ENCODE measurements at regions not wholly inside any gene's neighbourhood (a gene's known extent, or its start where the extent isn't known, plus 50 kb on each side); places are given as distances from the start of the nearest gene placed in this dataset.

- dilution Hi-C loops (cut with HindIII; ENCODE audit: low sequenced_read_pairs, unreplicated experiment), result no loop called here
- BruUV-seq (replicated peaks), result no TSS peak
- Histone ChIP-seq H3K56ac (ENCODE audit: extremely low read depth, insufficient read depth, low read length) (no peak overlapping the region), H3K4me1 (ENCODE audit: control insufficient read depth, insufficient read depth, low read length) (no peaks in the 10 kb centered on the region), H3K27me3 (ENCODE audit: control insufficient read depth, insufficient read depth, low read length) (peaks cover 20% of the 10 kb centered on the region), H3K9me1 (ENCODE audit: insufficient read depth, low read length) (no peaks in the 10 kb centered on the region), H3K4me2 (ENCODE audit: low read depth, low read length) (no peak overlapping the region), H3K27ac (ENCODE audit: insufficient read depth, low read length) (no peak overlapping the region), H3K18ac (ENCODE audit: low read depth, low read length) (no peak overlapping the region), H2AK9ac (replicated peaks; ENCODE audit: low read depth, low read length, poor library complexity) (no peak overlapping the region), H2BK15ac (ENCODE audit: low read depth, low read length) (no peak overlapping the region), H3K4me3 (ENCODE audit: insufficient read depth, low read depth, low read length) (no peak overlapping the region), H3K14ac (replicated peaks; ENCODE audit: low read depth, low read length) (no peak overlapping the region), H4K8ac (ENCODE audit: low read depth in 2 of 2, low read length in 2 of 2) (no peak overlapping the region), H3K9ac (ENCODE audit: low read depth, low read length) (no peak overlapping the region), H2AK5ac (ENCODE audit: low read depth, low read length) (no peak overlapping the region), H3K9me3 (ENCODE audit: control insufficient read depth, insufficient read depth, low read length) (peaks cover 1% of the 10 kb centered on the region; the same call in 1 of the 2 replicates), H2BK120ac (ENCODE audit: low read depth, low read length) (no peak overlapping the region), H4K91ac (ENCODE audit: insufficient read depth, low read depth, low read length) (no peak overlapping the region), H2BK5ac (ENCODE audit: low read depth, low read length, poor library complexity, severe bottlenecking) (no peak overlapping the region), H3K36me3 (ENCODE audit: control insufficient read depth, insufficient read depth, low read length) (no peaks in the 10 kb centered on the region), H2AFZ (replicated peaks; ENCODE audit: low read length, poor library complexity) (no peak overlapping the region), H3K79me1 (ENCODE audit: low read depth in 1 of 2, low read length in 2 of 2) (no peaks in the 10 kb centered on the region), H3K4ac (ENCODE audit: low read depth, low read length) (no peak overlapping the region), H2BK20ac (ENCODE audit: low read depth, low read length) (no peak overlapping the region), H3K23ac (ENCODE audit: low read depth, low read length) (no peak overlapping the region), H4K20me1 (ENCODE audit: insufficient read depth, low read length) (no peaks in the 10 kb centered on the region), H4K5ac (ENCODE audit: low read depth, low read length) (no peak overlapping the region)
- WGBS, 2 experiments (ENCODE audit: extremely low coverage in 2 of 2, insufficient read length in 1 of 2), result 80% methylated on average over 3 of the region's 15 CpGs; no CpG with 5 or more reads in 1 of the 2 experiments
- TF ChIP-seq NFE2L2 (IDR thresholded peaks at IDR 0.05; ENCODE audit: low read depth, low read length) (no peak), MAZ (IDR thresholded peaks at IDR 0.05; ENCODE audit: borderline replicate concordance, low read depth, low read length) (no peak), RCOR1 (IDR thresholded peaks at IDR 0.05; ENCODE audit: insufficient replicate concordance, low read length) (no peak), MXI1 (IDR thresholded peaks at IDR 0.05; ENCODE audit: borderline replicate concordance, low read depth, low read length) (no peak), POLR2A (IDR thresholded peaks at IDR 0.05; ENCODE audit: low read depth, low read length) (no peak), MAFK (IDR thresholded peaks at IDR 0.05; ENCODE audit: low read depth, low read length) (no peak), RAD21 (IDR thresholded peaks at IDR 0.05; ENCODE audit: low read length) (no peak), RFX5 (IDR thresholded peaks at IDR 0.05; ENCODE audit: low read depth, low read length) (no peak), BHLHE40 (IDR thresholded peaks at IDR 0.05; ENCODE audit: low read depth, low read length) (no peak), USF2 (IDR thresholded peaks at IDR 0.05; ENCODE audit: low read depth, low read length) (no peak), SMC3 (IDR thresholded peaks at IDR 0.05; ENCODE audit: low read depth, low read length) (no peak), CHD1 (IDR thresholded peaks at IDR 0.05; ENCODE audit: low read depth, low read length) (no peak), CEBPB (IDR thresholded peaks at IDR 0.05; ENCODE audit: low read depth, low read length) (no peak), ELK1 (IDR thresholded peaks at IDR 0.05; ENCODE audit: borderline replicate concordance, low read depth, low read length) (no peak), FOS (IDR thresholded peaks at IDR 0.05; ENCODE audit: low read depth, low read length) (no peak)
- TF ChIP-seq, protein P1, sequence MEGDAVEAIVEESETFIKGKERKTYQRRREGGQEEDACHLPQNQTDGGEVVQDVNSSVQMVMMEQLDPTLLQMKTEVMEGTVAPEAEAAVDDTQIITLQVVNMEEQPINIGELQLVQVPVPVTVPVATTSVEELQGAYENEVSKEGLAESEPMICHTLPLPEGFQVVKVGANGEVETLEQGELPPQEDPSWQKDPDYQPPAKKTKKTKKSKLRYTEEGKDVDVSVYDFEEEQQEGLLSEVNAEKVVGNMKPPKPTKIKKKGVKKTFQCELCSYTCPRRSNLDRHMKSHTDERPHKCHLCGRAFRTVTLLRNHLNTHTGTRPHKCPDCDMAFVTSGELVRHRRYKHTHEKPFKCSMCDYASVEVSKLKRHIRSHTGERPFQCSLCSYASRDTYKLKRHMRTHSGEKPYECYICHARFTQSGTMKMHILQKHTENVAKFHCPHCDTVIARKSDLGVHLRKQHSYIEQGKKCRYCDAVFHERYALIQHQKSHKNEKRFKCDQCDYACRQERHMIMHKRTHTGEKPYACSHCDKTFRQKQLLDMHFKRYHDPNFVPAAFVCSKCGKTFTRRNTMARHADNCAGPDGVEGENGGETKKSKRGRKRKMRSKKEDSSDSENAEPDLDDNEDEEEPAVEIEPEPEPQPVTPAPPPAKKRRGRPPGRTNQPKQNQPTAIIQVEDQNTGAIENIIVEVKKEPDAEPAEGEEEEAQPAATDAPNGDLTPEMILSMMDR (conservative IDR thresholded peaks at IDR 0.05; ENCODE audit: low read depth, low read length), result no peak
- in situ Hi-C loops (cut with MboI; ENCODE audit: low sequenced_read_pairs), result no loop called here
- intact Hi-C loops (cut with micrococcal nuclease), result no loop called here
- DNase-seq (no peak), ATAC-seq (ENCODE audit: low read depth) (no peak)
- CTCF ChIA-PET, result no interaction called here
- POLR2A ChIA-PET (ENCODE audit: unreplicated experiment), result no interaction called here
These were observed 70.7 kb downstream of the NCR2 start for GRCh38 chr6:41405941-41406727.

Measured in IMR-90 (cell line).